Naive B cell (primary cell): ENCODE measurements at regions not wholly inside any gene's neighbourhood (a gene's known extent, or its start where the extent isn't known, plus 50 kb on each side); places are given as distances from the start of the nearest gene placed in this dataset.
A peak's percentile ranks its signal among the peaks of the same experiment; 100 is the strongest.

Experiments
- ATAC-seq, 2 donors: fragments of 150-1000 bp; cut with Tn5 transposase; 2 replicates each; pipeline ENCODE4 v1.10.0; 2021; ENCODE audit warnings: low read depth in 2 of 2, mild to moderate bottlenecking in 2 of 2, moderate library complexity in 2 of 2
- DNase-seq: peaks from one replicate; pipeline ENCODE4 v3.0.0; 2022
- H3K27ac Mint-ChIP-seq, 6 donors: one replicate each; pipeline ENCODE4 v1.8.0; 2020 to 2022; ENCODE audit warnings: mild to moderate bottlenecking in 6 of 6, mixed read lengths in 6 of 6, moderate library complexity in 5 of 6, inconsistent platforms in 2 of 6
- H3K27me3 Mint-ChIP-seq, 3 donors: one replicate each; pipeline ENCODE4 v1.8.0; 2021 to 2022; ENCODE audit warnings: mixed read lengths in 3 of 3, mild to moderate bottlenecking in 1 of 3
- H3K36me3 Mint-ChIP-seq, 2 donors: one replicate each; pipeline ENCODE4 v1.8.0; 2020 to 2022; ENCODE audit warnings: mixed read lengths in 2 of 2, inconsistent platforms in 1 of 2, mild to moderate bottlenecking in 1 of 2
- H3K4me1 Mint-ChIP-seq, 3 donors: one replicate each; pipeline ENCODE4 v1.8.0; 2020 to 2022; ENCODE audit warnings: mixed read lengths in 3 of 3, inconsistent platforms in 1 of 3, mild to moderate bottlenecking in 1 of 3, moderate library complexity in 1 of 3
- H3K4me3 Mint-ChIP-seq, 8 donors: one replicate each; pipeline ENCODE4 v1.8.0; 2020 to 2022; ENCODE audit warnings: mild to moderate bottlenecking in 8 of 8, mixed read lengths in 8 of 8, moderate library complexity in 8 of 8, inconsistent platforms in 2 of 8
- H3K9me3 Mint-ChIP-seq, 7 donors: one replicate each; pipeline ENCODE4 v1.8.0; 2020 to 2022; ENCODE audit warnings: mixed read lengths in 7 of 7, mild to moderate bottlenecking in 5 of 7, inconsistent platforms in 2 of 7, moderate library complexity in 1 of 7

- Mint-ChIP-seq H3K36me3 (no peaks in the 10 kb centered on the region), H3K9me3 (peaks cover 0 to 5% (median 1%) of the 10 kb centered on the region in 7 donors), H3K27me3 (no peaks in the 10 kb centered on the region), H3K4me1 (no peaks in the 10 kb centered on the region), H3K4me3 (no peak overlapping the region), H3K27ac (no peak overlapping the region)
- ATAC-seq = no peak
- DNase-seq = no peak
These were observed 960.0 kb downstream of the BCL11B start for GRCh38 chr14:98312006-98312405.

- Mint-ChIP-seq H3K9me3 (peaks cover 0 to 27% (median 11%) of the 10 kb centered on the region in 7 donors), H3K27me3 (peaks cover 0 to 3% (median 0%) of the 10 kb centered on the region in 3 donors), H3K4me3 (no peak overlapping the region), H3K4me1 (no peaks in the 10 kb centered on the region), H3K36me3 (no peaks in the 10 kb centered on the region), H3K27ac (no peak overlapping the region)
- ATAC-seq (no peak), DNase-seq (no peak)
These were observed 950.2 kb downstream of the BCL11B start for GRCh38 chr14:98321841-98322240.

- no peak for ATAC-seq
- DNase-seq = no peak
- Mint-ChIP-seq H3K9me3 (peaks cover 0 to 31% (median 9%) of the 10 kb centered on the region in 7 donors), H3K27me3 (peaks cover 0 to 3% (median 0%) of the 10 kb centered on the region in 3 donors), H3K4me3 (no peak overlapping the region), H3K27ac (no peak overlapping the region), H3K36me3 (no peaks in the 10 kb centered on the region), H3K4me1 (no peaks in the 10 kb centered on the region)
These were observed 948.2 kb downstream of the BCL11B start for GRCh38 chr14:98323836-98324235.

- H3K27ac Mint-ChIP-seq = no peak overlapping the region
- DNase-seq = no peak
- H3K4me1 Mint-ChIP-seq = no peaks in the 10 kb centered on the region
- H3K9me3 Mint-ChIP-seq = peaks cover 0 to 21% (median 3%) of the 10 kb centered on the region in 7 donors
- ATAC-seq = no peak
- no peak overlapping the region for H3K4me3 Mint-ChIP-seq
- H3K27me3 Mint-ChIP-seq = peaks cover 0 to 3% (median 0%) of the 10 kb centered on the region in 3 donors
- no peaks in the 10 kb centered on the region for H3K36me3 Mint-ChIP-seq
These were observed 946.2 kb downstream of the BCL11B start for GRCh38 chr14:98325761-98326160.

GRCh38 chr14:98328496-98328895 is 943.5 kb downstream of the BCL11B start:
- Mint-ChIP-seq H3K9me3 (peaks cover 0 to 25% (median 3%) of the 10 kb centered on the region in 7 donors), H3K27me3 (peaks cover 0 to 3% (median 0%) of the 10 kb centered on the region in 3 donors), H3K4me3 (no peak overlapping the region), H3K4me1 (no peaks in the 10 kb centered on the region), H3K27ac (no peak overlapping the region), H3K36me3 (no peaks in the 10 kb centered on the region)
- ATAC-seq = no peak
- DNase-seq = no peak

GRCh38 chr14:98334186-98334585 is 937.8 kb downstream of the BCL11B start:
- Mint-ChIP-seq H3K4me3 (no peak overlapping the region), H3K27me3 (no peaks in the 10 kb centered on the region), H3K4me1 (no peaks in the 10 kb centered on the region), H3K36me3 (no peaks in the 10 kb centered on the region), H3K27ac (no peak overlapping the region), H3K9me3 (peaks cover 0 to 12% (median 9%) of the 10 kb centered on the region in 7 donors)
- no peak for ATAC-seq
- no peak for DNase-seq

- Mint-ChIP-seq H3K36me3 (peaks cover 0 to 7% of the 10 kb centered on the region in 2 donors), H3K27ac (no peak overlapping the region), H3K9me3 (peaks cover 0 to 24% (median 10%) of the 10 kb centered on the region in 7 donors), H3K27me3 (no peaks in the 10 kb centered on the region), H3K4me3 (no peak overlapping the region), H3K4me1 (no peaks in the 10 kb centered on the region)
- no peak for ATAC-seq
- DNase-seq = no peak
These were observed 930.8 kb downstream of the BCL11B start for GRCh38 chr14:98341211-98341610.

GRCh38 chr14:98345161-98345560 is 926.8 kb downstream of the BCL11B start:
- peaks cover 0 to 15% (median 5%) of the 10 kb centered on the region in 7 donors for H3K9me3 Mint-ChIP-seq
- no peak overlapping the region for H3K27ac Mint-ChIP-seq
- no peak for DNase-seq
- peaks cover 0 to 7% of the 10 kb centered on the region in 2 donors for H3K36me3 Mint-ChIP-seq
- H3K4me3 Mint-ChIP-seq = peak overlapping the region in 1 of 8 donors; percentile 11
- no peaks in the 10 kb centered on the region for H3K27me3 Mint-ChIP-seq
- H3K4me1 Mint-ChIP-seq = no peaks in the 10 kb centered on the region
- no peak for ATAC-seq

GRCh38 chr14:98347686-98348085 is 924.3 kb downstream of the BCL11B start:
- Mint-ChIP-seq H3K36me3 (peaks cover 0 to 7% of the 10 kb centered on the region in 2 donors), H3K4me3 (no peak overlapping the region), H3K9me3 (peaks cover 0 to 14% (median 2%) of the 10 kb centered on the region in 7 donors), H3K4me1 (no peaks in the 10 kb centered on the region), H3K27ac (no peak overlapping the region), H3K27me3 (no peaks in the 10 kb centered on the region)
- ATAC-seq (no peak), DNase-seq (no peak)

GRCh38 chr14:98348505-98348904 is 923.5 kb downstream of the BCL11B start:
- H3K9me3 Mint-ChIP-seq = peaks cover 0 to 14% (median 2%) of the 10 kb centered on the region in 7 donors
- DNase-seq (no peak), ATAC-seq (no peak)
- H3K4me1 Mint-ChIP-seq = no peaks in the 10 kb centered on the region
- H3K27me3 Mint-ChIP-seq = no peaks in the 10 kb centered on the region
- H3K4me3 Mint-ChIP-seq = no peak overlapping the region
- no peak overlapping the region for H3K27ac Mint-ChIP-seq
- peaks cover 0 to 7% of the 10 kb centered on the region in 2 donors for H3K36me3 Mint-ChIP-seq

- Mint-ChIP-seq H3K9me3 (peaks cover 0 to 11% (median 4%) of the 10 kb centered on the region in 7 donors), H3K36me3 (no peaks in the 10 kb centered on the region), H3K4me1 (no peaks in the 10 kb centered on the region), H3K27me3 (no peaks in the 10 kb centered on the region), H3K27ac (no peak overlapping the region), H3K4me3 (no peak overlapping the region)
- DNase-seq (no peak), ATAC-seq (no peak)
These were observed 921.8 kb downstream of the BCL11B start for GRCh38 chr14:98350213-98350612.

GRCh38 chr14:98364961-98365360 is 907.0 kb downstream of the BCL11B start:
- Mint-ChIP-seq H3K27me3 (peaks cover 0 to 8% (median 0%) of the 10 kb centered on the region in 3 donors), H3K27ac (no peak overlapping the region), H3K36me3 (no peaks in the 10 kb centered on the region), H3K4me3 (no peak overlapping the region), H3K4me1 (no peaks in the 10 kb centered on the region), H3K9me3 (peaks cover 6 to 21% (median 11%) of the 10 kb centered on the region in 7 donors)
- DNase-seq (no peak), ATAC-seq (no peak)

- H3K9me3 Mint-ChIP-seq = peaks cover 4 to 13% (median 11%) of the 10 kb centered on the region in 7 donors
- no peaks in the 10 kb centered on the region for H3K36me3 Mint-ChIP-seq
- no peaks in the 10 kb centered on the region for H3K4me1 Mint-ChIP-seq
- H3K4me3 Mint-ChIP-seq = peak overlapping the region in 1 of 8 donors; percentile 31
- DNase-seq (no peak), ATAC-seq (no peak)
- no peak overlapping the region for H3K27ac Mint-ChIP-seq
- H3K27me3 Mint-ChIP-seq = no peaks in the 10 kb centered on the region
These were observed 905.6 kb downstream of the BCL11B start for GRCh38 chr14:98366429-98366828.

- DNase-seq = no peak
- ATAC-seq = no peak
- Mint-ChIP-seq H3K4me1 (no peaks in the 10 kb centered on the region), H3K4me3 (no peak overlapping the region), H3K36me3 (no peaks in the 10 kb centered on the region), H3K9me3 (peaks cover 4 to 13% (median 11%) of the 10 kb centered on the region in 7 donors), H3K27me3 (no peaks in the 10 kb centered on the region), H3K27ac (no peak overlapping the region)
These were observed 903.8 kb downstream of the BCL11B start for GRCh38 chr14:98368221-98368620.

- Mint-ChIP-seq H3K36me3 (no peaks in the 10 kb centered on the region), H3K9me3 (peaks cover 4 to 13% (median 11%) of the 10 kb centered on the region in 7 donors), H3K27me3 (no peaks in the 10 kb centered on the region), H3K4me3 (no peak overlapping the region), H3K4me1 (no peaks in the 10 kb centered on the region), H3K27ac (no peak overlapping the region)
- DNase-seq = no peak
- no peak for ATAC-seq
These were observed 903.1 kb downstream of the BCL11B start for GRCh38 chr14:98368916-98369315.
